ENCODE measurements at regions not wholly inside any gene's neighbourhood (a gene's known extent, or its start where the extent isn't known, plus 50 kb on each side); places are given as distances from the start of the nearest gene placed in this dataset.

DNA sequence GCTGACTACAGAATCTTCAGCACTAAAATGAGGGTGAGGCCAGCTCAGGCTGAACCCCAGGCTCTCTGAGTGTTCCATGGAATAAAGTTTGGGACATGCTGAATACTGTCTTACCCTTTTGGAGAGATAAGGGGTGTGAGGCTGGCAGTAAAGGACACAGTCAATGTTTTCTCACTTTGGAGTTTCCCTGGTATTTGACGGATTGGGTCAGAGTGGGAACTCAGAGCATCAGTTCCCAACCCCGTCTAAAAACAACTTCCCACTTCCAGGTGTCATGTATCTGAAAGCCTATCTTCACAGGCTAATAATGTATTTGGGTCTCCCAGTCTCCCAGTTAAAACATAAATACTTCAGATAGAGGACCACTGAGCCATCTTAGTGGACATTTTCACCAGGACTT lies 180.7 kb downstream of the TLE3 start (continued):
- TF ChIP-seq, protein P1, sequence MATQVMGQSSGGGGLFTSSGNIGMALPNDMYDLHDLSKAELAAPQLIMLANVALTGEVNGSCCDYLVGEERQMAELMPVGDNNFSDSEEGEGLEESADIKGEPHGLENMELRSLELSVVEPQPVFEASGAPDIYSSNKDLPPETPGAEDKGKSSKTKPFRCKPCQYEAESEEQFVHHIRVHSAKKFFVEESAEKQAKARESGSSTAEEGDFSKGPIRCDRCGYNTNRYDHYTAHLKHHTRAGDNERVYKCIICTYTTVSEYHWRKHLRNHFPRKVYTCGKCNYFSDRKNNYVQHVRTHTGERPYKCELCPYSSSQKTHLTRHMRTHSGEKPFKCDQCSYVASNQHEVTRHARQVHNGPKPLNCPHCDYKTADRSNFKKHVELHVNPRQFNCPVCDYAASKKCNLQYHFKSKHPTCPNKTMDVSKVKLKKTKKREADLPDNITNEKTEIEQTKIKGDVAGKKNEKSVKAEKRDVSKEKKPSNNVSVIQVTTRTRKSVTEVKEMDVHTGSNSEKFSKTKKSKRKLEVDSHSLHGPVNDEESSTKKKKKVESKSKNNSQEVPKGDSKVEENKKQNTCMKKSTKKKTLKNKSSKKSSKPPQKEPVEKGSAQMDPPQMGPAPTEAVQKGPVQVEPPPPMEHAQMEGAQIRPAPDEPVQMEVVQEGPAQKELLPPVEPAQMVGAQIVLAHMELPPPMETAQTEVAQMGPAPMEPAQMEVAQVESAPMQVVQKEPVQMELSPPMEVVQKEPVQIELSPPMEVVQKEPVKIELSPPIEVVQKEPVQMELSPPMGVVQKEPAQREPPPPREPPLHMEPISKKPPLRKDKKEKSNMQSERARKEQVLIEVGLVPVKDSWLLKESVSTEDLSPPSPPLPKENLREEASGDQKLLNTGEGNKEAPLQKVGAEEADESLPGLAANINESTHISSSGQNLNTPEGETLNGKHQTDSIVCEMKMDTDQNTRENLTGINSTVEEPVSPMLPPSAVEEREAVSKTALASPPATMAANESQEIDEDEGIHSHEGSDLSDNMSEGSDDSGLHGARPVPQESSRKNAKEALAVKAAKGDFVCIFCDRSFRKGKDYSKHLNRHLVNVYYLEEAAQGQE (IDR thresholded peaks at IDR 0.05) = no peak
- TF ChIP-seq BHLHE40 (IDR thresholded peaks at IDR 0.05; ENCODE audit: low read depth, low read length) (no peak), HOXA7 (CRISPR knock-in tag; IDR thresholded peaks at IDR 0.05) (no peak), ZC3H11A (IDR thresholded peaks at IDR 0.05) (no peak), SREBF2 (IDR thresholded peaks at IDR 0.05) (no peak)
- TF ChIP-seq, protein P2, sequence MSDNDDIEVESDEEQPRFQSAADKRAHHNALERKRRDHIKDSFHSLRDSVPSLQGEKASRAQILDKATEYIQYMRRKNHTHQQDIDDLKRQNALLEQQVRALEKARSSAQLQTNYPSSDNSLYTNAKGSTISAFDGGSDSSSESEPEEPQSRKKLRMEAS (IDR thresholded peaks at IDR 0.05) = no peak
- TF ChIP-seq, protein P3, sequence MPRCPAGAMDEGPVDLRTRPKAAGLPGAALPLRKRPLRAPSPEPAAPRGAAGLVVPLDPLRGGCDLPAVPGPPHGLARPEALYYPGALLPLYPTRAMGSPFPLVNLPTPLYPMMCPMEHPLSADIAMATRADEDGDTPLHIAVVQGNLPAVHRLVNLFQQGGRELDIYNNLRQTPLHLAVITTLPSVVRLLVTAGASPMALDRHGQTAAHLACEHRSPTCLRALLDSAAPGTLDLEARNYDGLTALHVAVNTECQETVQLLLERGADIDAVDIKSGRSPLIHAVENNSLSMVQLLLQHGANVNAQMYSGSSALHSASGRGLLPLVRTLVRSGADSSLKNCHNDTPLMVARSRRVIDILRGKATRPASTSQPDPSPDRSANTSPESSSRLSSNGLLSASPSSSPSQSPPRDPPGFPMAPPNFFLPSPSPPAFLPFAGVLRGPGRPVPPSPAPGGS (IDR thresholded peaks at IDR 0.05) = no peak

DNA sequence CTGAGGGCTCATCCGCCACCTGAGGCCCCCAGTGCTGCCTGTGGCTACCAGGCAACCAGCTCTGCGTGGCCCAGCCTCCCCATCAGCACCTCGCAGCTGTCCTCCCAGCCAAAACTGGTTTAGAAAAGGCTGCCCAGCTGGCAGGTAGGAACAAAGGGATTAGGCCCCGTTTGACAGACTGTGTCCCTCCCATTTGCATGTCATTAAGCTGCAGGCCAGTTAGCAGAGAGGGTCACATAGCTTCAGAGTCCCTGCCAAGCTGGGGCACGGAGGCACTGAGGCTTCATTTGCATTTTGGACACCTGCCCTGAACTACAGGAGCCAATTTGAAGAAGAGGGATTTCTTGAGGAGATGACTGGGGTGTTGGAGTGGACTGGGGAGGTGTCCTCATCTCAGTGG lies 177.9 kb downstream of the TLE3 start:
- DNase-seq (ENCODE audit: low read depth in 1 of 2, low spot score in 1 of 2) (no peak), ATAC-seq (no peak), FAIRE-seq (no peak)
- Histone ChIP-seq H3K4me3 (no peak overlapping the region), H3K4me1 (no peaks in the 10 kb centered on the region), H3K9me3 (peaks cover 31% of the 10 kb centered on the region), H3K4me2 (no peak overlapping the region), H3K27ac (no peak overlapping the region)
- ChIA-PET CTCF (interaction anchor here (1.0 kb wide), 1 partner anchor 28 kb away, joined by 3 read pairs; no protein-coding TSS in a partner anchor), POLR2A (interaction anchor here (0.7 kb wide), 1 partner anchor 624 kb away, joined by 4 read pairs; no protein-coding TSS in a partner anchor)
- 39% methylated on average over 5 of the region's 5 CpGs for WGBS (ENCODE audit: missing lambda C conversion rate)
- TF ChIP-seq NR3C1 (IDR thresholded peaks at IDR 0.05) (no peak), KDM1A (IDR thresholded peaks at IDR 0.05; ENCODE audit: low read depth) (no peak), TP53 (CRISPR knock-in tag; IDR thresholded peaks at IDR 0.05) (no peak), RFX5 (IDR thresholded peaks at IDR 0.05) (no peak)

DNA sequence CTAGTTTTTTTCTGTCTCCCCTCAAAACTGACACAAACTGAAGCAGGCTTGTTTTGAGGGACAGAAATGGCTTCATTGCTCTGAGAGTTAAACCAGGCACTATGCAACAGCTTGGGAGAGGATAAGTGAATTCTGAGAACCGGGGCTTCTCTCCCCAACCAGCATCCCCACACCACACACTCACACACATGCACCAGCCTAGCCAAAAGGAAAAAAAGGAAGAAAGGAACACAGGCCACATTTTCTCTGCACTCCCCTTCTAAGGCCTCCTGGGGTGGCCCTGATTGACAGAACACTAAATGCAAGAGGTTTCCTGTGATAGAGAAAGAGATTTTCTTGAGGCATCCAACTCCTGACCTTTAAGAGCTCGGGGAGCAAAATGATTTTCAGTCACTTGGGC lies 177.5 kb downstream of the TLE3 start:
- no peaks in the 10 kb centered on the region for H3K4me1 ChIP-seq
- WGBS (ENCODE audit: missing lambda C conversion rate) = 2% methylated on average over 2 of the region's 2 CpGs
- no peak for DNase-seq (ENCODE audit: low read depth in 1 of 2, low spot score in 1 of 2)
- ChIA-PET CTCF (interaction anchor here (0.7 to 1.5 kb wide), 3 partner anchors 11 to 344 kb away, joined by 3 to 4 read pairs (median 3); no protein-coding TSS in a partner anchor), POLR2A (no interaction called here)
- peaks cover 35% of the 10 kb centered on the region for H3K9me3 ChIP-seq
- no peak overlapping the region for H3K27ac ChIP-seq
- TF ChIP-seq MAFK (IDR thresholded peaks at IDR 0.05; ENCODE audit: partially characterized antibody) (no peak), HOXB5 (CRISPR knock-in tag; IDR thresholded peaks at IDR 0.05) (no peak), FOSB (CRISPR knock-in tag; IDR thresholded peaks at IDR 0.05) (no peak), EHMT2 (IDR thresholded peaks at IDR 0.05; ENCODE audit: low read depth) (no peak), MAZ (IDR thresholded peaks at IDR 0.05; ENCODE audit: borderline replicate concordance, low read depth, low read length) (no peak), GATA3 (IDR thresholded peaks at IDR 0.05; ENCODE audit: borderline replicate concordance) (no peak)
- TF ChIP-seq, protein P4, sequence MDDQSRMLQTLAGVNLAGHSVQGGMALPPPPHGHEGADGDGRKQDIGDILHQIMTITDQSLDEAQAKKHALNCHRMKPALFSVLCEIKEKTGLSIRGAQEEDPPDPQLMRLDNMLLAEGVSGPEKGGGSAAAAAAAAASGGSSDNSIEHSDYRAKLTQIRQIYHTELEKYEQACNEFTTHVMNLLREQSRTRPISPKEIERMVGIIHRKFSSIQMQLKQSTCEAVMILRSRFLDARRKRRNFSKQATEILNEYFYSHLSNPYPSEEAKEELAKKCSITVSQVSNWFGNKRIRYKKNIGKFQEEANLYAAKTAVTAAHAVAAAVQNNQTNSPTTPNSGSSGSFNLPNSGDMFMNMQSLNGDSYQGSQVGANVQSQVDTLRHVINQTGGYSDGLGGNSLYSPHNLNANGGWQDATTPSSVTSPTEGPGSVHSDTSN (IDR thresholded peaks at IDR 0.05) = no peak
- TF ChIP-seq, protein P5, sequence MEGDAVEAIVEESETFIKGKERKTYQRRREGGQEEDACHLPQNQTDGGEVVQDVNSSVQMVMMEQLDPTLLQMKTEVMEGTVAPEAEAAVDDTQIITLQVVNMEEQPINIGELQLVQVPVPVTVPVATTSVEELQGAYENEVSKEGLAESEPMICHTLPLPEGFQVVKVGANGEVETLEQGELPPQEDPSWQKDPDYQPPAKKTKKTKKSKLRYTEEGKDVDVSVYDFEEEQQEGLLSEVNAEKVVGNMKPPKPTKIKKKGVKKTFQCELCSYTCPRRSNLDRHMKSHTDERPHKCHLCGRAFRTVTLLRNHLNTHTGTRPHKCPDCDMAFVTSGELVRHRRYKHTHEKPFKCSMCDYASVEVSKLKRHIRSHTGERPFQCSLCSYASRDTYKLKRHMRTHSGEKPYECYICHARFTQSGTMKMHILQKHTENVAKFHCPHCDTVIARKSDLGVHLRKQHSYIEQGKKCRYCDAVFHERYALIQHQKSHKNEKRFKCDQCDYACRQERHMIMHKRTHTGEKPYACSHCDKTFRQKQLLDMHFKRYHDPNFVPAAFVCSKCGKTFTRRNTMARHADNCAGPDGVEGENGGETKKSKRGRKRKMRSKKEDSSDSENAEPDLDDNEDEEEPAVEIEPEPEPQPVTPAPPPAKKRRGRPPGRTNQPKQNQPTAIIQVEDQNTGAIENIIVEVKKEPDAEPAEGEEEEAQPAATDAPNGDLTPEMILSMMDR (IDR thresholded peaks at IDR 0.05) = no peak
- no peak overlapping the region for H3K4me3 ChIP-seq
- FAIRE-seq = no peak
- H3K4me2 ChIP-seq = no peak overlapping the region
- no peak for ATAC-seq
